Mucosa of descending colon (tissue), 3 donors: ENCODE measurements at regions not wholly inside any gene's neighbourhood (a gene's known extent, or its start where the extent isn't known, plus 50 kb on each side); places are given as distances from the start of the nearest gene placed in this dataset.

ENCODE experiments used
- ATAC-seq: fragments of 200-7000 bp; cut with Tn5 transposase; one replicate; pipeline ENCODE4 v1.9.1; 2020; ENCODE audit warnings: mild to moderate bottlenecking, moderate library complexity
- DNase-seq, 3 donors: peaks; one replicate each; pipeline ENCODE4 v3.0.0-alpha.2; 2020
- H3K36me3 ChIP-seq: fragments of 200-600 bp; one replicate; pipeline ENCODE4 v1.8.0; 2021; ENCODE audit warnings: low read depth, mild to moderate bottlenecking
- H3K4me1 ChIP-seq: fragments of 200-600 bp; one replicate; pipeline ENCODE4 v1.8.0; 2021; ENCODE audit warnings: low read depth, mild to moderate bottlenecking
- H3K4me3 ChIP-seq: fragments of 200-600 bp; one replicate; pipeline ENCODE4 v1.8.0; 2021; ENCODE audit warnings: mild to moderate bottlenecking
- H3K9me3 ChIP-seq: fragments of 200-600 bp; one replicate; pipeline ENCODE4 v1.8.0; 2021; ENCODE audit warnings: mild to moderate bottlenecking
- intact Hi-C, 2 donors: fragments of 100-400 bp; cut with DNase I in 1 of 2; cut with micrococcal nuclease in 1 of 2; formaldehyde crosslinking; loops; one replicate each; pipeline versions ENCODE4 v1.11.0 to v1.11.1; 2022; cut with DNase I, micrococcal nuclease
- TF ChIP-seq, protein P1 (sequence below): fragments of 200-600 bp; IDR thresholded peaks from one replicate; pipeline ENCODE4 v1.8.0; 2022; ENCODE audit warnings: antibody characterized with exemption, mild to moderate bottlenecking
- donor health status: DM: no; HTN: no; CAD: no; lungs with moderate emphysema.
- donor health status: DM: no; HTN: no; CAD: no.
- donor health status: DM: no; HTN: yes; CAD: no.

DNA sequence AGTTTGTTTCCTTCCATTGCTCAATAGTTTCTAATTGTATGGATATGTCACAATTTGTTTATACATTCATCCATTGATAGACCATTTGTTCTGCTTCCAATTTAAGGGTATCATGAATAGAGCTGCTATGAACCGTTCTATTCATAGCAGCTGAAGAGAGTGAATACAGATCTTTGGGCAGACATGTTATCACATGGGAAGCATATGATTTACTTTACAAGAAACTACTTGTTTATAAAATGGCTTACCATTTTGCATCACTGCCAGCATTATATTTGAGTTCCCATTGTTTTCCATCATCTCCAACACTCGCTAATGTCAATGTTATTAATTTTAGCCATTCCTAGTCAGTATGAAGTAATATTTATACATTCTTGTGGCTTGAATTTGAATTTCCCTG is 549.0 kb downstream of the MAT2B start:
- Histone ChIP-seq H3K4me3 (no peak overlapping the region), H3K36me3 (no peaks in the 10 kb centered on the region), H3K4me1 (no peaks in the 10 kb centered on the region), H3K9me3 (no peaks in the 10 kb centered on the region)
- DNase-seq, result no peak
- no peak for ATAC-seq
- intact Hi-C loops, result no loop called here
- TF ChIP-seq, protein P1, sequence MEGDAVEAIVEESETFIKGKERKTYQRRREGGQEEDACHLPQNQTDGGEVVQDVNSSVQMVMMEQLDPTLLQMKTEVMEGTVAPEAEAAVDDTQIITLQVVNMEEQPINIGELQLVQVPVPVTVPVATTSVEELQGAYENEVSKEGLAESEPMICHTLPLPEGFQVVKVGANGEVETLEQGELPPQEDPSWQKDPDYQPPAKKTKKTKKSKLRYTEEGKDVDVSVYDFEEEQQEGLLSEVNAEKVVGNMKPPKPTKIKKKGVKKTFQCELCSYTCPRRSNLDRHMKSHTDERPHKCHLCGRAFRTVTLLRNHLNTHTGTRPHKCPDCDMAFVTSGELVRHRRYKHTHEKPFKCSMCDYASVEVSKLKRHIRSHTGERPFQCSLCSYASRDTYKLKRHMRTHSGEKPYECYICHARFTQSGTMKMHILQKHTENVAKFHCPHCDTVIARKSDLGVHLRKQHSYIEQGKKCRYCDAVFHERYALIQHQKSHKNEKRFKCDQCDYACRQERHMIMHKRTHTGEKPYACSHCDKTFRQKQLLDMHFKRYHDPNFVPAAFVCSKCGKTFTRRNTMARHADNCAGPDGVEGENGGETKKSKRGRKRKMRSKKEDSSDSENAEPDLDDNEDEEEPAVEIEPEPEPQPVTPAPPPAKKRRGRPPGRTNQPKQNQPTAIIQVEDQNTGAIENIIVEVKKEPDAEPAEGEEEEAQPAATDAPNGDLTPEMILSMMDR, result no peak

- TF ChIP-seq, protein P1, result no peak
- no peak overlapping the region for H3K4me3 ChIP-seq
- H3K9me3 ChIP-seq, result no peaks in the 10 kb centered on the region
- no peaks in the 10 kb centered on the region for H3K36me3 ChIP-seq
- DNase-seq (no peak), ATAC-seq (no peak)
- H3K4me1 ChIP-seq, result no peaks in the 10 kb centered on the region
- intact Hi-C loops, result no loop called here
Observed at GRCh38 chr5:164057121-164057520, 551.7 kb downstream of the MAT2B start.

DNA sequence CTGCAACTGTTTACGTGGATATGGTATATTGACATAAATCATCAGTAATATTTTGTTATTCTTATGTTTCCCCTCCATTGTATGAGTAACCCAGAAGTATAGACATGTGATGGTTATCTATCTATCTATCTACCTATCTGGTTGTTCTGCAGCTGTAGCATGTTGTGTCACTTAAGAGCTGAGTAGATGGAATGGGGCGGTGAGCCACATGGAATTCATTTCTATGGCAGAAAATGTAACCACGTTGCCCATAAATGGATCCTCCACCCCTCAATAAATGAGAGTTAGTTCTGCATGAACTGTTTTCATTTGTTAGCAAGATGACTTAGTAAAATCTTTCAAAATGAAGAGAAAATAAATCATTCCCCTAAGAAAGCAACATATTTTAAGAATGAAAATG is 553.2 kb downstream of the MAT2B start:
- Histone ChIP-seq H3K4me3 (no peak overlapping the region), H3K36me3 (no peaks in the 10 kb centered on the region), H3K9me3 (no peaks in the 10 kb centered on the region), H3K4me1 (no peaks in the 10 kb centered on the region)
- no peak for DNase-seq
- intact Hi-C loops, result no loop called here
- no peak for ATAC-seq
- TF ChIP-seq, protein P1, result no peak

GRCh38 chr5:164059471-164059870 is 554.1 kb downstream of the MAT2B start:
- H3K36me3 ChIP-seq, result no peaks in the 10 kb centered on the region
- TF ChIP-seq, protein P1, result no peak
- H3K4me1 ChIP-seq, result no peaks in the 10 kb centered on the region
- intact Hi-C loops, result no loop called here
- ATAC-seq, result no peak
- no peak for DNase-seq
- H3K4me3 ChIP-seq, result no peak overlapping the region
- no peaks in the 10 kb centered on the region for H3K9me3 ChIP-seq

- Histone ChIP-seq H3K9me3 (no peaks in the 10 kb centered on the region), H3K36me3 (no peaks in the 10 kb centered on the region), H3K4me3 (no peak overlapping the region), H3K4me1 (no peaks in the 10 kb centered on the region)
- ATAC-seq, result no peak
- TF ChIP-seq, protein P1, result no peak
- intact Hi-C loops, result no loop called here
- DNase-seq, result no peak
Observed at GRCh38 chr5:164060786-164061355, 555.5 kb downstream of the MAT2B start.

- H3K4me3 ChIP-seq, result no peak overlapping the region
Observed at GRCh38 chr5:164062304-164062703, 556.9 kb downstream of the MAT2B start.

More at GRCh38 chr5:164062304-164062703, 556.9 kb downstream of the MAT2B start:
- intact Hi-C loops, result no loop called here
- TF ChIP-seq, protein P1, result no peak
- Histone ChIP-seq H3K4me1 (no peaks in the 10 kb centered on the region), H3K36me3 (no peaks in the 10 kb centered on the region), H3K9me3 (no peaks in the 10 kb centered on the region)
- ATAC-seq, result no peak
- DNase-seq, result no peak
